Gastrocnemius medialis (tissue), 4 donors: ENCODE measurements at regions not wholly inside any gene's neighbourhood (a gene's known extent, or its start where the extent isn't known, plus 50 kb on each side); places are given as distances from the start of the nearest gene placed in this dataset.

Source experiments
- CTCF ChIP-seq, 5 experiments: fragments of 450-650 bp in 3 of 5; fragments of 200-600 bp in 2 of 5; sonication (generic) in 2 of 5; IDR thresholded peaks in 4 of 5; conservative IDR thresholded peaks in 1 of 5; 1 replicate in 4 of 5; 2 replicates in 1 of 5; pipeline ENCODE4 v1.5.1; 2016 to 2019; ENCODE audit warnings: antibody characterized with exemption in 5 of 5, mild to moderate bottlenecking in 3 of 5, moderate library complexity in 3 of 5
- POLR2A ChIP-seq, 2 donors: fragments of 450-650 bp; IDR thresholded peaks; one replicate each; pipeline ENCODE4 v1.6.1; 2017; ENCODE audit warnings: antibody characterized with exemption in 2 of 2, mild to moderate bottlenecking in 2 of 2, moderate library complexity in 2 of 2

DNA sequence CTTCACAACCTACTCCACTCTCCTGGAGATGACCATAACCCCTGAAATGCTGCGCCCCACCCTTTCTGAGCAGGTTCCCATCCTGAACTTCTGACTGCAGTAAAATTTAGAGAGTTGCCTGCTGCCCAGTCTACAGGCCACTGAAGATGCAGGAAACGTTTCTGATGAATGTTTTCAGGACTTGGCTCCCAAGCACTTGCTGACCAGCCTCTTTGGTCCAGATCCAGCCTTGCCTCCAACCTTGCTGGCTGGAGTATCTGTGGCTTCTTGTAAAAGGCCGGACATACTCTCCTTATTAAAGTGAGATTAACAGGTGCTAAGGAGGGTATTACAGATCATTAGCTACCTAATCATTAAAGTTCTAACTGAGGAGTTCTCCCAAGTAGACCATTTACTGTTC, 70.3 kb upstream of the STXBP6 start:
- TF ChIP-seq CTCF (IDR thresholded peaks at IDR 0.05 in 4 of 5, conservative IDR thresholded peaks at IDR 0.05 in 1 of 5) (no peak), POLR2A (IDR thresholded peaks at IDR 0.05) (no peak)
